HG02885 (cell line): ENCODE measurements at regions not wholly inside any gene's neighbourhood (a gene's known extent, or its start where the extent isn't known, plus 50 kb on each side); places are given as distances from the start of the nearest gene placed in this dataset.

Experiments used
- ATAC-seq: cut with Tn5 transposase; IDR thresholded peaks from one replicate; pipeline ENCODE4 v1.9.1; 2021; ENCODE audit warnings: mild to moderate bottlenecking; ENCODE audit not compliant: unreplicated experiment, poor library complexity

- ATAC-seq: no peak
Observed at GRCh38 chr13:85742355-85742754, 56.9 kb downstream of the SLITRK6 start.

GRCh38 chr13:85741017-85741416, 58.2 kb downstream of the SLITRK6 start:
- no peak for ATAC-seq

GRCh38 chr13:85738696-85739320, 60.4 kb downstream of the SLITRK6 start:
- ATAC-seq: no peak

- no peak for ATAC-seq
Observed at GRCh38 chr13:85737952-85738351, 61.3 kb downstream of the SLITRK6 start.

GRCh38 chr13:85729296-85729695, 69.9 kb downstream of the SLITRK6 start:
- ATAC-seq: no peak

GRCh38 chr13:85728811-85729210, 70.4 kb downstream of the SLITRK6 start:
- ATAC-seq: no peak

GRCh38 chr13:85725433-85725832, 73.8 kb downstream of the SLITRK6 start:
- ATAC-seq: no peak

GRCh38 chr13:85724546-85725432, 74.4 kb downstream of the SLITRK6 start:
- ATAC-seq: no peak

GRCh38 chr13:85719749-85720148, 79.5 kb downstream of the SLITRK6 start:
- no peak for ATAC-seq

GRCh38 chr13:85717921-85718320, 81.3 kb downstream of the SLITRK6 start:
- ATAC-seq: no peak

GRCh38 chr13:85710545-85710944, 88.7 kb downstream of the SLITRK6 start:
- ATAC-seq: no peak

GRCh38 chr13:85709721-85710120, 89.5 kb downstream of the SLITRK6 start:
- ATAC-seq: no peak

GRCh38 chr13:85709072-85709471, 90.1 kb downstream of the SLITRK6 start:
- no peak for ATAC-seq

- ATAC-seq: no peak
Observed at GRCh38 chr13:85700906-85701305, 98.3 kb downstream of the SLITRK6 start.

- no peak for ATAC-seq
Observed at GRCh38 chr13:85698256-85698655, 101.0 kb downstream of the SLITRK6 start.

GRCh38 chr13:85694992-85695391, 104.2 kb downstream of the SLITRK6 start:
- ATAC-seq: no peak

GRCh38 chr13:85693889-85694511, 105.2 kb downstream of the SLITRK6 start:
- ATAC-seq: no peak

- no peak for ATAC-seq
Observed at GRCh38 chr13:85690368-85690767, 108.9 kb downstream of the SLITRK6 start.

GRCh38 chr13:85685436-85685835, 113.8 kb downstream of the SLITRK6 start:
- ATAC-seq: no peak

GRCh38 chr13:85675151-85675907, 123.9 kb downstream of the SLITRK6 start:
- no peak for ATAC-seq

GRCh38 chr13:85671336-85671735, 127.9 kb downstream of the SLITRK6 start:
- ATAC-seq: no peak
